Keratinocyte (primary cell): ENCODE measurements at regions not wholly inside any gene's neighbourhood (a gene's known extent, or its start where the extent isn't known, plus 50 kb on each side); places are given as distances from the start of the nearest gene placed in this dataset.

ENCODE experiments used
- CTCF ChIP-seq, 3 experiments: IDR thresholded peaks in 1 of 3; conservative IDR thresholded peaks in 1 of 3; optimal IDR thresholded peaks in 1 of 3; 2 replicates in 2 of 3; 3 replicates in 1 of 3; pipeline versions ENCODE3 to v1.5.1; 2011; ENCODE audit warnings: low read length in 3 of 3, mild to moderate bottlenecking in 3 of 3, moderate library complexity in 2 of 3, control low read depth in 1 of 3, inconsistent platforms in 1 of 3; ENCODE audit not compliant: insufficient read depth in 2 of 3; ENCODE audit errors: extremely low read depth in 1 of 3
- EZH2 ChIP-seq: IDR thresholded peaks from one replicate; pipeline ENCODE4 v1.6.1; 2012; ENCODE audit warnings: inconsistent platforms, mild to moderate bottlenecking, low read length, moderate library complexity

GRCh38 chr11:127340438-127340837, 339.9 kb upstream of the KIRREL3 start:
- no peak for TF ChIP-seq CTCF (optimal IDR thresholded peaks at IDR 0.05 in 1 of 3, IDR thresholded peaks at IDR 0.05 in 1 of 3, conservative IDR thresholded peaks at IDR 0.05 in 1 of 3; ENCODE audit: extremely low read depth in 1 of 3, insufficient read depth in 2 of 3, low read length in 3 of 3)
- no peak for TF ChIP-seq EZH2
